Eye (tissue), 1 donor: ENCODE measurements at regions not wholly inside any gene's neighbourhood (a gene's known extent, or its start where the extent isn't known, plus 50 kb on each side); places are given as distances from the start of the nearest gene placed in this dataset.
"Not testable (repeated sequence)": the region's sequence is repeated elsewhere in the genome, so short reads cannot be mapped to it uniquely, and the experiment has no call there.

Source experiments
- DNase-seq: peaks from one replicate; pipeline ENCODE4 v3.0.0-alpha.2; 2015

GRCh38 chr3:187533797-187534196 is 136.4 kb downstream of the SST start:
- no peak for DNase-seq

DNA sequence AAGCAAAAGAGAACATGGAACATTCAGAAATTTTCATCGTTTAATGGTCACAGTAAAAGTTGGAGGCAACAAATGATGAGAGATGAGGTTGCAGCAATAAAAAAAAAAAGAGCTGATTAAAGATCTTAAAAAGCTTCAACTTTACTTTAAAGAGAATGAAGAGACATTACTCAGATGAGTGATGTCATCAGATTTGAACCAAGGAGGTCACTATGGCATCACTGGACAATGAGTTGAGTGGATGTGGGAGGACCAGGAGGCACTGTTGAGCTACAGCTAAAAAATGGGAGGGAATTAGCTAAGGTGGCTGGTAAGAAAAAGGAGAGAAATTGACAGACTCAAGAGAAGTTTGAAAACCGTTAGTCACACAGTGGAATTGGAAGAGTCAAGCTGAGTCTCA is 138.4 kb downstream of the SST start:
- DNase-seq: no peak

GRCh38 chr3:187522890-187523289 is 147.3 kb downstream of the SST start:
- DNase-seq: no peak

GRCh38 chr3:187522293-187522692 is 147.9 kb downstream of the SST start:
- DNase-seq: no peak

- DNase-seq: no peak
These were observed 148.6 kb downstream of the SST start for GRCh38 chr3:187521546-187521945.

DNA sequence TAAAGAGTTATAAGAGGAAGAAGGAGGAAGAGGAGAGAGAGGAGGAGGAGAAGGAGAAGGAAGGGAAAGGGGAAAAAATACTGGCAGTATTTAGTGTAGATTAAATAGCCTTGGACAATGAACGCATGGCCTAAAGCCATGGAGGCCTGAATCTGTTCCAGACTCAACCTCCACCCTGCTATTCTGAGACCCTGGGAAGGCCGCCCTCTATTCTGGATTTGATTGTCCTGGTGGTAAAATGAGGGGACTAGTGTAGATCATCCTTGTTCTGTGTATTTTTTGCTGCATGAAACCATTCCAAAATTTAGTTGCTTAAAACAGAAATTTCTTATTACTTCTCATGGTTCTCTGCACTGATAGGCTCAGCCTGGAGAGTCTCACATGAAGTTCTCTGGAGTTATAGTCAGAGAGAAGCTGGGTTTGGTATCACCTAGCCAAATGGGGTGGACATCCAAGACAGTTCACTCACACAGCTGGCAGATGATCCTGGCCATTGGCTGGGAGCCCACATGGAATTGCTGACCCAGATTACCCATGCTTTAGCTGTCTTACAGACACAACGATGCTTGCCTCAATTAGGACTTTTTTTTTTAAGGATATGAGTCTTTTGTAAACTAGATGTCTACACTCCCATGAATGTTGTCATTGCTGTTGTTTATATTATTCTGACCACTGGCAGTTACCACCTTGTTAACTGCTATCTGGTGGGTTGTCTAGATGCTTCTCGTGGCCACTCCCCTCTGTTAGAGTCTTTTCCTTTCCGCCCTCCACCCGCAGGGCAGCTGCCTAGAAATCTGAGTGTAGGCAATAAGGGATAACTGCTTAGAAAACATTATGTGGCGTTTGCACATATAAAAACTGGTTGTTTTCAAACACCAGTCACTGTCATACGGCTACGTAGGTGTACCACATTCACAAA is 149.9 kb downstream of the SST start:
- no peak for DNase-seq

- DNase-seq: no peak
These were observed 150.7 kb downstream of the SST start for GRCh38 chr3:187519428-187519890.

DNA sequence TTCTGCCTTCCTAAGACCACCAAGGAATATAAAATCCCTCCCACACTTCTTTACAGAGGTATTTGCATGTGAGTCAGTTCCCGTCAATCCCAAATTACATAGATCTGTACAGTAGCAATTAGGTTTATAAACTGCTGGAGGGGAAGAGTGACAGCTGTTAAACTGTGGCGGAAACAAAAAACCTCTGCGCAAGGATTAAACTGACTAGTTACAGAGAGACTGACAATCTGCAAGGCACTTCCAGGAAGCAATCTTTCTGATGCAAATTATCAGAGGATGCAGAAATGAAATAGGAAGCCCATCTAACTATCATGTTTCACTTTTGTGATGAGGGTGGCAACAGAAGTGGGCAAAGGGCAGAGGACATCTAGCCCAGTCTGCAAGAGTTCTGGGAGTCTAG is 150.4 kb downstream of the RTP4 start:
- no peak for DNase-seq

DNA sequence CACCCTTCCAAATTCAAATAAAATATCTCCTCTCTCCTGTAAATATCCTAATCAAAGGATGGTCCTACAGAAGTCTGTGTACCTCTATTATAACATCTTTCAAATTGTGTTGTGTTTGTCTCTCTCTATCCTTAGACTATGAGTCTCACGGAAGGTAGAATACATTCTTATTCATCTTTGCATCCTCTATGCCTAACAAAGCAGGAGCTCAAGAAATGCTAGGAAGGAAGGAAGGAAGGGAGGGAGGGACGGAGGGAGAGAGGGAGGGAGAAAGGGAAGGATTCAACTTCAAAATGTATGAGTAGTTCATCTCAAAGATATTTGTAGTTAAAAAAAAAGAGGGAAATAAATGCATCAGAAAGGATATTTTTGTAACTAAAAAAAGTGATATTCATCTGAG is 150.0 kb downstream of the RTP4 start:
- no peak for DNase-seq

DNA sequence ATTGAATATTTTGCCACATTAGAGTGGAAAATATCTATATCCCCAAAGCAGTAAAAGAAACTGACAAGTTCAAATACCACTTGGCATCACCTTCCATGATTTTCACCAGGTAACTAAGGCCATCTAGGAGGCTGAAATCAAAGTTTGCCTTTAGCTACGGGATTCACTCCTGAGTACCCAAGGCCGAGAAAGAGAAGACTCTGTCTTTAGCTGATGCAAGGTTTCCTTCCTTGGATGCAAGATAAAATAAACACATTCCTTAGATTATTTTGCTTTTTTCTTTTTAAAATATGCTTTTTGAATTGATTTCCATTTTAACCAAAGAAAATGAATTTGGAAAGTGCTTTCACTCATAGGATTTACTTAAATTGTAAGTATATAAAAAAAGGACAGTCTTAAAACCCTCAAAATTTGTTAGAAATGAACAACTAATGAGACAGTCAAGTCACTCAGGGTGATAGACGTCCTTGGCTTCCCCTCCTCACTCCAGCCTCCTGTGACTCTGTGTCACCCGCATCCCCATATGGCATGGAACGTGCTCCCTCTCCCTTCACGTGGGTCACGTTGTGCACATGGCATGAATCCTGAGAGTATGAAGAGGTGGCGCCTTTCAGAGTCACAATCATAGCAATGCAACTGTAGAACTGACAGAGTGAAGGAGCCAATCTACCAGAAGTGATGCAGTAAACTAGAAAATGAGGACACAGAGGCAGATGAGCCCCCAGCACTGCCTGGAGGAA is 148.4 kb downstream of the RTP4 start:
- DNase-seq: no peak

- no peak for DNase-seq
These were observed 139.7 kb downstream of the RTP4 start for GRCh38 chr3:187507905-187508304.

GRCh38 chr3:187507266-187507665 is 139.1 kb downstream of the RTP4 start:
- DNase-seq: no peak

DNA sequence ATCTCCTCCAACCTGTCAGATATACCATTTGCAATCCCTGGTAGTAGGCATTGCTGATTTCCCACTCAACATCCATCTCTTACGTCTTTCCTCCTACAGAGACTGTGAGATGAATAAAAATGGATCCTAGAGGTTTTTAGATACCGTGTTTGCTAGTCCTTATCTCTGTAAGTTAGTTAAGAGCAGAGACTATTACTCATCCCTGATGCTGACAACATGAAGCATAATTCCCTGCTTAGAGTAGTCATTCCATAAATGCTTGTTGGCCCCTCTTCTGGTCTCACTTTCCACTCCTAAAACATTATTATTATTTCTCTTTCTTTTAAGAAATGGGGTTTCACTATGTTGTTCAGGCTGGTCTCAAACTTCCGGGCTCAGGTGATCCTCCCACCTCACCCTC is 136.2 kb downstream of the RTP4 start:
- no peak for DNase-seq

DNA sequence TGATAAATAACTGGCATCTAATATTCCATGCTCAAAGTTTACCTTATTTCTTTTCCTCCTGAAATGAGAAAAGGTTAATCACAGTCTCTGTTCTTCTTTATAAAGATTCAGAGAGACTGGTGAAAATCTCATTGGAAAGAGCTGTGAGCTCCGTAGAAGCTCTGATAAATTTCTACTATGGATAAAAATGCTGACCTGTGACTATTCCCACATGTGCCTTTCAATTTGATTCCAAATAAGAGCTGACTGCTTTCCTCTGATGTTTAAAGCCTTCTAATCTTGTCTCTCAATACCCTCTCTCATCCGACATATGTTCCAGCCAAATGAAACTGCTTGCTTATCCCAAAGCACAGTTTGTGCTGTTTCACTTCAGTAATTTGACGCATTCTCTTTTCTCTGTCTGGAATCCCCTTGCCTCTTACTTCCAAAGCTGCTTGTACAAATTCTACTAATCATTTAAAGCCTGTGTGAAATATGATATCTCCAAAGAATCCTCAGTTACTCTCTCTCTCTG is 130.1 kb downstream of the RTP4 start:
- DNase-seq: no peak

DNA sequence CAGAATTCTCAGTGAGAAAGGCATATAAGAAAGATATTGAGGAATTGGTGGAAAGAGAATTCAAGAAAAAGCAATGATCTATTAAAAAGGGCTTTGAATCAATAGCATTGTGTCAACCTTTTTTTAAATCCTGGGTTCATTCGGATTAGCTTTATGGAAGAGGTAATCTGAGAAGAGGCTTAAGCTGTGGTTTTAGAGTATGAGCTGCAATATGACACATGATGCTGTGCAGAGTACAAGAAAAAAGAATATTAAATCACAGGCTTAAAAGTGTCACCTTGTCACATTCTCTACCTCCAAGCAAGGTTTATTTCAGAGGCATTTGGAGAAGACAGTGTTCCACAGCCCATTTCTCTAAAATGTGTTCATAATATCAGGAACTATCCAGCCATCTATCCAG is 128.9 kb downstream of the RTP4 start:
- no peak for DNase-seq

DNA sequence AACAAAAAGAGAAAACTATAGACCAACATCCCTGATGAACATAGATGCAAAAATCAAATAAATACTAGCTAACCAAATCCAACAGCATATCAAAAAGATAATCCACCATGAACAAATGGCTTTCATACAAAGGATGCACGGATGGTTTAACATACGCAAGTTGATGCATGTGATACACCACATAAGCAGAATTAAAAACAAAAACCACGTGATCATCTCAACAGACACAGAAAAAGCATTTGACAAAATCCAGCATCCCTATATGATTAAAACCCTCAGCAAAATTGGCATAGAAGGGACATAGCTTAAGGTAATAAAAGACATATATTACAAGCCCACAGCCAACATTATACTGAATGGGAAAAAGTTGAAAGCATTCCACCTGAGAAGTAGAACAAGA is 125.9 kb downstream of the RTP4 start:
- DNase-seq: not testable (repeated sequence)

DNA sequence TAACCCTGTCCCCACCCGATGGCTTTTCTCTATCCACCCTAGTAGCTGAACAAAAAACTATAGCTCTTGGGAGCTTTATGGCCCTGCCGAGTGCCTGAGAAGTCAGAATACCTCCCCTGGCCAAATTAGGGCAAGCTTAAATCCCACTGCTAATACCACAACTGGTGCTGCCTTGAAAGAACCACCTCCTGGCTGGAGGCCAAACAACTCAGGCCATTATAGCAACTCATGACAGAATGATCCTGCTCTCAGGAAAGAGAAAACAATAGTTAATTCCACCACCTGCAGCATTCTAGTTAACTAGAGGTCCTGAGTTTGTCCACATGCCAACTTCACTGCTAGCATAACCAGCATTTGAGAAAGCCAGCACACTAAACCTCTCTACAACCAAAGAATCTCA is 123.2 kb downstream of the RTP4 start:
- DNase-seq: peak; percentile 3

GRCh38 chr3:187490366-187490765 is 122.2 kb downstream of the RTP4 start:
- DNase-seq: no peak

DNA sequence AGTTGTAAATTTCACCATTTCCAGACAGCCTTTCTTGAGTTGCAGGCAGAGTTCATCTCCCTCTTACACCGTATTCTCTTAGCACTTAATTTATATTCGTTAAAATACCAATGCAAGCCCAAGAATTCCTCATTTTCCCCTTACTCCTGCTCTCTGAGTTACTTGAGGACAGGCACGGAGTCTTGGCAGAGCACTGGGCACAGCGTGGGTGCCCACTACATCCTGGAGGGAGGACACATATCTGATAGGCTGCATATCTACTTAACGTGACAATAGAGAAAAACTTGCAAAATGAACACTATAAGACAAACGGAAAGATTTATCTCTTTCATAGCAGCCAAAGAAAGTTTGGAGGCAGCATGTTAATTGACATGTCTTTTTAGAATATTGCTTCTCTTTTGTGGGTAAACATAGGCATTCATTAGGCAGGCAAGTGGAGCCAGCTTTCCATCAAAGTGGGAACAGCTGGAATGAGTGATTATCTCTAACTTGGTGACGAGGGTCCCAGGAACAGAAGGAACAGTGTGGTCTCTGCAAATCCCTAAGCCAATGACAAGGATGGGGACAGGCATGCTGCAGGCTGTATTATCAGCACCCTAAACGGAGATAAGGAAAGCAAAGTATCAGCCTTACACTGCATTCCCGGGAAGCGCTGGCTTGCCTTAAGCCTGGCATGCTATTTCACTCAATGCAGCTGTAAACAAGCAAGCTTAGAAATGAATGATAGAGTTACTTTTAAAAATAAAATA is 116.5 kb downstream of the RTP4 start:
- no peak for DNase-seq

- no peak for DNase-seq
These were observed 113.2 kb downstream of the RTP4 start for GRCh38 chr3:187481426-187481825.

DNA sequence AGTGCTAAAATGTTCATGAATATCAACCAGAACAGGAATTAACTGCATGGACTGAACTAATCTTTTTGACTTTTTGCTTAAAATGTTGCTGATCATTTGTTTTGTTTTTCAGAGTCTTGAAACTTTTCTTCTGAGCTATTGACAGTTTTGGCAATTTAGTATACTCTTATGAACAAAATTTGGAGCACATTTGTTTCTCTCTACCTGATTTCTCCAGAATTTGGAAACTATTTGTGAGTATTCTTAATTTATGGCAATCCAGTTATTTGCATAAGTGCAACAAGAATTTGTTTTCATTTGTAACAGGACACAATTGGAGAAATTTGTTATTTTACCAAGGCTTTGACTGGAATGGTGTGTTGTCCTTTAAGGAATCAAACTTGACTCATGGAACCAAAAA is 107.4 kb downstream of the RTP4 start:
- not testable (repeated sequence) for DNase-seq

- DNase-seq: no peak
These were observed 105.7 kb downstream of the RTP4 start for GRCh38 chr3:187473778-187474406.

- not testable (repeated sequence) for DNase-seq
These were observed 98.1 kb downstream of the RTP4 start for GRCh38 chr3:187466306-187466705.
